Suprapubic skin (tissue), 4 donors: ENCODE measurements at regions not wholly inside any gene's neighbourhood (a gene's known extent, or its start where the extent isn't known, plus 50 kb on each side); places are given as distances from the start of the nearest gene placed in this dataset.

Experiments used
- DNase-seq, 2 donors: peaks; one replicate each; pipeline ENCODE4 v3.0.0-alpha.2; 2019; ENCODE audit warnings: low spot score in 2 of 2
- H3K27ac ChIP-seq: fragments of 200-600 bp; sonication (generic); one replicate; pipeline ENCODE4 v1.5.1; 2019
- H3K27me3 ChIP-seq: fragments of 200-600 bp; sonication (generic); one replicate; pipeline ENCODE4 v1.5.1; 2019
- H3K36me3 ChIP-seq: fragments of 200-600 bp; sonication (generic); one replicate; pipeline ENCODE4 v1.5.1; 2019
- H3K4me1 ChIP-seq: fragments of 200-600 bp; sonication (generic); one replicate; pipeline ENCODE4 v1.5.1; 2019
- H3K4me3 ChIP-seq: fragments of 200-600 bp; sonication (generic); one replicate; pipeline ENCODE4 v1.5.1; 2019; ENCODE audit warnings: mild to moderate bottlenecking
- H3K9me3 ChIP-seq: fragments of 200-600 bp; sonication (generic); one replicate; pipeline ENCODE4 v1.5.1; 2019
- EP300 ChIP-seq: sonication (generic); formaldehyde crosslinking; IDR thresholded peaks from one replicate; pipeline ENCODE4 v1.6.1; 2017; ENCODE audit warnings: antibody characterized with exemption
- POLR2A ChIP-seq, 2 donors: fragments of 450-650 bp; IDR thresholded peaks; one replicate each; pipeline ENCODE4 v1.6.1; 2017; ENCODE audit warnings: antibody characterized with exemption in 2 of 2, mild to moderate bottlenecking in 2 of 2, moderate library complexity in 2 of 2
- POLR2AphosphoS5 ChIP-seq, 3 donors: sonication (generic); formaldehyde crosslinking; IDR thresholded peaks; one replicate each; pipeline ENCODE4 v1.6.1; 2017; ENCODE audit warnings: antibody characterized with exemption in 3 of 3
- WGBS: methylation state at CpG from one replicate; pipeline ENCODE4 v1.1.5; 2018; 5-methylcytosine and 5-hydroxymethylcytosine counted together
- TF ChIP-seq, protein P1 (sequence below), 2 donors: fragments of 200-600 bp in 1 of 2; fragments of 450-650 bp in 1 of 2; sonication (generic) in 1 of 2; IDR thresholded peaks; one replicate each; pipeline ENCODE4 v1.5.1; 2016 to 2019; ENCODE audit warnings: antibody characterized with exemption in 2 of 2, mild to moderate bottlenecking in 1 of 2, moderate library complexity in 1 of 2

DNA sequence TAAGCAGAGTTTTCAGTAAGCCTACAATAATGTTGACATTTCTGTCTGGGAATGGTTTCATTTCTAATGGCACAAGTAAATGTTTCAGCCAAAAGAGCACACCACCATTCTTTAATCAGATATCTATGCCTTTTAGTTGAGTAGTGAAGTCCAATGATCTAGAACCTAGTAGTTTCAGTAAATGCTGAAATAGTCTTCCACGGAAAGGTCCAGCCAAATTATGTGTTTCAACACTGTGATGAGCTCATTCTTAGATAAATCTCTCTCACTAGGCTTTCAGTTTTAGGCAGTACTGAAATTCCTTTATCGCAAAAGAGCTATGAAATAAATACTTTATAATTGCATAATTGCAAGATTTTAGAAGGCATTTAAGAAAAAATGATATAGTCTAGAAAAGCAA, 816.8 kb upstream of the PCDH9 start:
- Histone ChIP-seq H3K9me3 (no peaks in the 10 kb centered on the region), H3K4me3 (no peak overlapping the region), H3K36me3 (no peaks in the 10 kb centered on the region), H3K27me3 (no peaks in the 10 kb centered on the region), H3K27ac (no peak overlapping the region), H3K4me1 (no peaks in the 10 kb centered on the region)
- WGBS: 69% methylated on average over 2 of the region's 2 CpGs
- TF ChIP-seq POLR2AphosphoS5 (IDR thresholded peaks at IDR 0.05) (no peak), POLR2A (IDR thresholded peaks at IDR 0.05) (no peak), EP300 (no peak)
- TF ChIP-seq, protein P1, sequence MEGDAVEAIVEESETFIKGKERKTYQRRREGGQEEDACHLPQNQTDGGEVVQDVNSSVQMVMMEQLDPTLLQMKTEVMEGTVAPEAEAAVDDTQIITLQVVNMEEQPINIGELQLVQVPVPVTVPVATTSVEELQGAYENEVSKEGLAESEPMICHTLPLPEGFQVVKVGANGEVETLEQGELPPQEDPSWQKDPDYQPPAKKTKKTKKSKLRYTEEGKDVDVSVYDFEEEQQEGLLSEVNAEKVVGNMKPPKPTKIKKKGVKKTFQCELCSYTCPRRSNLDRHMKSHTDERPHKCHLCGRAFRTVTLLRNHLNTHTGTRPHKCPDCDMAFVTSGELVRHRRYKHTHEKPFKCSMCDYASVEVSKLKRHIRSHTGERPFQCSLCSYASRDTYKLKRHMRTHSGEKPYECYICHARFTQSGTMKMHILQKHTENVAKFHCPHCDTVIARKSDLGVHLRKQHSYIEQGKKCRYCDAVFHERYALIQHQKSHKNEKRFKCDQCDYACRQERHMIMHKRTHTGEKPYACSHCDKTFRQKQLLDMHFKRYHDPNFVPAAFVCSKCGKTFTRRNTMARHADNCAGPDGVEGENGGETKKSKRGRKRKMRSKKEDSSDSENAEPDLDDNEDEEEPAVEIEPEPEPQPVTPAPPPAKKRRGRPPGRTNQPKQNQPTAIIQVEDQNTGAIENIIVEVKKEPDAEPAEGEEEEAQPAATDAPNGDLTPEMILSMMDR (IDR thresholded peaks at IDR 0.05): no peak
- DNase-seq: no peak

DNA sequence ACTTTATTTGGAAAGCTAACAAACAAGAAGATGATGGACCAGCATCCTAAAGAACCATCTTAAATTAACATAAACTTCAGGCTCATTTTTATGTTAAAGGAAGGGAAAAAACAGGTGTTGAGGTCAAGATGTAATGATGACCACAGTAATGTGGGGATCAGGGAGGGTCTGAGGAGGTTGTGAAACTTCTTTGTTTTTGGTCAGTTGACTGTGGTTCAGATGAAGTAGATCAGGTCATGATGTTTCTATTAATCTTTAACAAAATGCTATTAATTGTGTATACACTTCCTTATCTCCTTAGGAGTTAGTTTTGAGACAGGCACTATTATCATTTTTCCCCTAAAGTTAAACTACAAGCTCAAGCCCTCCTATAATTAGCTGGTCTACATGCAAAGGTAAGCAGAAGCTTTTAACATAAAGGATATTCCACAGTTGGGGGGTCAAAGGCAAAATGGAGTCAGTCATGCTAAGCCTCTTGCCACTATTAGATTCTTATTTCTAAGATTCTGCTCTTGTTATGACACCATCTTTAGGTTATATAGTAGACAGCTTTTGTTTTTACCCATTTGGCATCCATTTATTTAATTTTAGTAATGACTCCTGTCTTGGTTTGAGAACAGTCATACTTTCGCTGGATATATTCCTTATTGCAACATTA, 800.1 kb upstream of the PCDH9 start:
- WGBS: 74% methylated on average over 1 of the region's 1 CpG
- Histone ChIP-seq H3K4me1 (no peaks in the 10 kb centered on the region), H3K4me3 (no peak overlapping the region), H3K36me3 (no peaks in the 10 kb centered on the region), H3K27ac (no peak overlapping the region), H3K9me3 (no peaks in the 10 kb centered on the region), H3K27me3 (no peaks in the 10 kb centered on the region)
- no peak for DNase-seq
- TF ChIP-seq, protein P1 (IDR thresholded peaks at IDR 0.05): no peak
- no peak for TF ChIP-seq EP300
- no peak for TF ChIP-seq POLR2AphosphoS5 (IDR thresholded peaks at IDR 0.05)
- TF ChIP-seq POLR2A (IDR thresholded peaks at IDR 0.05): no peak

DNA sequence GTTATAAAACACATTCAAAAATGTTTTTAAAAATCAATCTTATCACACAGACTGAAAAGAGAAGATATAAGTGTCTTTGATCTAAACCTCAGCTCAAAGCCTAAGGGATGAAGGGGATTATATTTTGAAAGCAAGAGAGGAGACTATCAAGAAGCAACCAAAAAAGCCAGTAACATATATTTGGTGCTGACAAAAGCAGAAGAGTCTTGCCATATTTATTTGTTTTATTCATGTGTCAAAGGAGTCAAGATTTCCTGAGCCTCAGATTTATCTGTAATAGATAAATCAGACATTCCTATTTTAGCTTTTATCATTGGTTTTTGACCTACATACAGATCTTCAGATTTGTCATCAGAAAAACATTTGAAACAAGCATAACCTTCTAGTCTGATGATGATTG, 798.6 kb upstream of the PCDH9 start:
- TF ChIP-seq, protein P1 (IDR thresholded peaks at IDR 0.05): no peak
- TF ChIP-seq EP300 (no peak), POLR2A (IDR thresholded peaks at IDR 0.05) (no peak), POLR2AphosphoS5 (IDR thresholded peaks at IDR 0.05) (no peak)
- DNase-seq: no peak
- H3K4me1 ChIP-seq: no peaks in the 10 kb centered on the region
- H3K27ac ChIP-seq: no peak overlapping the region
- no peak overlapping the region for H3K4me3 ChIP-seq
- no peaks in the 10 kb centered on the region for H3K9me3 ChIP-seq
- no peaks in the 10 kb centered on the region for H3K36me3 ChIP-seq
- no peaks in the 10 kb centered on the region for H3K27me3 ChIP-seq

DNA sequence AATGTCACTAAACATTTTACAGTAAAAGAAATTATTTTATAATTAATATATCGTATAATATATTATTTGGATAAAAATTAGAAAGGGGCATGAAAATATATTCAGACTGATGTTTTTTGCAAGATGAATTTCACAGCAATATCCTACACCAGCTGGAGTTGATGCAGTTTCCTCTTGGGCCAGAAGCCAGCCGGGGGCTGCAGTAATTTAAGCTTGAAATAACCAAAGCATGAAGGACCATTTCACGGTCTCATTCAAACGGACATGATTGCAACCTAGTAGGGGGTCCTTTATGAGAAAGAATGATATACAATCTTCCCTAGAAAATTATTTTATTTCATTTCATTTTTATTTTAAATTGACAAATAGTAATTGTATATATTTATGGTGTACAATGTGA, 797.2 kb upstream of the PCDH9 start:
- H3K27me3 ChIP-seq: no peaks in the 10 kb centered on the region
- DNase-seq: no peak
- H3K4me3 ChIP-seq: no peak overlapping the region
- H3K4me1 ChIP-seq: no peaks in the 10 kb centered on the region
- H3K36me3 ChIP-seq: no peaks in the 10 kb centered on the region
- no peak overlapping the region for H3K27ac ChIP-seq
- no peaks in the 10 kb centered on the region for H3K9me3 ChIP-seq
- TF ChIP-seq POLR2A (IDR thresholded peaks at IDR 0.05) (no peak), POLR2AphosphoS5 (IDR thresholded peaks at IDR 0.05) (no peak), EP300 (no peak)
- TF ChIP-seq, protein P1 (IDR thresholded peaks at IDR 0.05): no peak
- 76% methylated on average over 4 of the region's 4 CpGs for WGBS

DNA sequence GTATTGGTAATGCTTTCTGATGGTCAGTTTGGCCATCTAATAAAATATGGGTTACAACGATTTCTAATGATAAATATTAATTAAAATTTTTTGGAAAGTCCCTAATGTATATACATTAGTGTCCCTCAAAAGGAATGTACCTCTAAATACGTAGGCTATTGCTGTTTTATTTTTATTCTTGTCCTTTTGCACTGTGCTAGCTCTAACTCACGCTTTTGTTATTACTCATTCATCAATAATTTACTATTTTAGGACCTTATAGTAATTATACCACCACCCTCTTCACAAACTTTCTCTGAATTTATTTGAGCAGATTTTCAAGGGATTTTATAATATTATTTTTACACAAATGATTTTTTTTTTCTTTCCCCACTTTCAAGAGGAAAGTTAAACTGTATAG, 795.9 kb upstream of the PCDH9 start:
- 69% methylated on average over 3 of the region's 3 CpGs for WGBS
- TF ChIP-seq, protein P1 (IDR thresholded peaks at IDR 0.05): no peak
- no peak for TF ChIP-seq POLR2A (IDR thresholded peaks at IDR 0.05)
- TF ChIP-seq EP300: no peak

More for the DNA sequence above, 795.9 kb upstream of the PCDH9 start:
- Histone ChIP-seq H3K27ac (no peak overlapping the region), H3K36me3 (no peaks in the 10 kb centered on the region), H3K4me1 (no peaks in the 10 kb centered on the region), H3K4me3 (no peak overlapping the region), H3K27me3 (no peaks in the 10 kb centered on the region), H3K9me3 (no peaks in the 10 kb centered on the region)
- no peak for DNase-seq
